H1 (cell line): ENCODE measurements at regions not wholly inside any gene's neighbourhood (a gene's known extent, or its start where the extent isn't known, plus 50 kb on each side); places are given as distances from the start of the nearest gene placed in this dataset.

Source experiments
- CTCF ChIA-PET: fragments of 300-600 bp; sonication (Branson Sonifier 250); formaldehyde crosslinking; loops from one replicate; lab custom pipeline; 2021; ENCODE audit not compliant: partially characterized antibody; lab: Charles Lee
- POLR2A ChIA-PET: fragments of 300-600 bp; sonication (Branson Sonifier 250); formaldehyde crosslinking; loops from one replicate; lab custom pipeline; 2021; ENCODE audit warnings: inconsistent platforms; ENCODE audit not compliant: partially characterized antibody; lab: Charles Lee
- DNase-seq, 2 experiments: peaks; one replicate each; pipeline versions ENCODE4 v3.0.0 to v3.0.0-alpha.2; 2010 to 2022; ENCODE audit warnings: low spot score in 2 of 2, low read depth in 1 of 2, mixed read lengths in 1 of 2
- FAIRE-seq: peaks from 2 replicates; lab custom pipeline; 2011; peaks lifted over from hg19 to GRCh38; lab: Jason Lieb, UNC
- H2AFZ ChIP-seq: 2 replicates; pipeline ENCODE4 v1.8.1; 2012; ENCODE audit warnings: low read length, inconsistent platforms
- H2AK5ac ChIP-seq: 2 replicates; pipeline ENCODE4 v1.6.1; 2013; ENCODE audit warnings: low read depth, low read length
- H2BK120ac ChIP-seq: replicated peaks from 2 replicates; pipeline ENCODE3; 2013; ENCODE audit warnings: low read depth, low read length, inconsistent platforms
- H2BK12ac ChIP-seq: 2 replicates; pipeline ENCODE4 v1.6.1; 2013; ENCODE audit warnings: low read depth, low read length
- H2BK15ac ChIP-seq: 2 replicates; pipeline ENCODE4 v1.6.1; 2013; ENCODE audit warnings: low read length
- H2BK20ac ChIP-seq: 2 replicates; pipeline ENCODE4 v1.6.1; 2013; ENCODE audit warnings: low read length
- H2BK5ac ChIP-seq: 2 replicates; pipeline ENCODE4 v1.6.1; 2013; ENCODE audit warnings: low read depth, low read length
- H3K14ac ChIP-seq: 2 replicates; pipeline ENCODE4 v1.6.1; 2013; ENCODE audit warnings: inconsistent platforms; ENCODE audit not compliant: insufficient read length
- H3K18ac ChIP-seq: 2 replicates; pipeline ENCODE4 v1.6.1; 2013; ENCODE audit warnings: low read length; ENCODE audit errors: extremely low read depth
- H3K23ac ChIP-seq: 2 replicates; pipeline ENCODE4 v1.6.1; 2013; ENCODE audit warnings: inconsistent platforms; ENCODE audit not compliant: insufficient read length
- H3K23me2 ChIP-seq: 2 replicates; pipeline ENCODE4 v1.6.1; 2013; ENCODE audit warnings: low read depth, low read length
- H3K27ac ChIP-seq: 2 replicates; pipeline ENCODE4 v1.6.1; 2011; ENCODE audit warnings: low read depth, low read length, inconsistent platforms
- H3K27me3 ChIP-seq, 4 experiments: replicated peaks in 1 of 4; 1 replicate in 1 of 4; 2 replicates in 3 of 4; pipeline versions ENCODE4 v1.6.1 to v1.8.1; 2011 to 2013; ENCODE audit warnings: low read length in 3 of 4, mild to moderate bottlenecking in 3 of 4, inconsistent platforms in 2 of 4, mixed read lengths in 2 of 4, moderate library complexity in 1 of 4; ENCODE audit not compliant: control insufficient read depth in 3 of 4, insufficient read depth in 3 of 4; ENCODE audit errors: extremely low read depth in 1 of 4
- H3K36me3 ChIP-seq, 4 experiments: 2 replicates each; pipeline versions ENCODE4 v1.6.1 to v1.8.1; 2011 to 2013; ENCODE audit warnings: mild to moderate bottlenecking in 4 of 4, low read length in 3 of 4, moderate library complexity in 2 of 4, control low read depth in 1 of 4, inconsistent platforms in 1 of 4; ENCODE audit not compliant: insufficient read depth in 4 of 4, control insufficient read depth in 2 of 4
- H3K4ac ChIP-seq: replicated peaks from 2 replicates; pipeline ENCODE3; 2013; ENCODE audit warnings: low read length, low read depth, mixed read lengths, inconsistent platforms; ENCODE audit not compliant: insufficient read length
- H3K4me1 ChIP-seq, 4 experiments: replicated peaks in 1 of 4; 1 replicate in 1 of 4; 2 replicates in 3 of 4; pipeline versions ENCODE4 v1.6.1 to v1.8.1; 2011 to 2013; ENCODE audit warnings: low read length in 3 of 4, inconsistent platforms in 2 of 4, mixed read lengths in 1 of 4; ENCODE audit not compliant: insufficient read depth in 4 of 4, control insufficient read depth in 3 of 4
- H3K4me2 ChIP-seq, 2 experiments: 2 replicates each; pipeline versions ENCODE4 v1.6.1 to v1.8.1; 2011 to 2013; ENCODE audit warnings: low read depth in 2 of 2, low read length in 2 of 2, control low read depth in 1 of 2, inconsistent platforms in 1 of 2, mild to moderate bottlenecking in 1 of 2; ENCODE audit not compliant: insufficient read depth in 1 of 2
- H3K4me3 ChIP-seq, 4 experiments: fragments of 200-600, 300-600 bp in 1 of 4; sonication (generic), shearing (Covaris generic), sonication (Bioruptor Twin) in 1 of 4; 2 replicates each; pipeline versions ENCODE4 v1.5.1 to v1.8.1; 2011 to 2016; ENCODE audit warnings: low read length in 4 of 4, low read depth in 3 of 4, control low read depth in 2 of 4, inconsistent platforms in 2 of 4, mild to moderate bottlenecking in 2 of 4, mixed read lengths in 1 of 4, moderate library complexity in 1 of 4; ENCODE audit not compliant: insufficient read depth in 2 of 4; ENCODE audit errors: extremely low read depth in 1 of 4
- H3K56ac ChIP-seq: replicated peaks from 2 replicates; pipeline ENCODE3; 2013; ENCODE audit warnings: low read depth, mild to moderate bottlenecking, mixed read lengths, low read length, inconsistent platforms; ENCODE audit not compliant: insufficient read length
- H3K79me1 ChIP-seq: 2 replicates; pipeline ENCODE4 v1.6.1; 2013; ENCODE audit warnings: low read depth, low read length, control low read depth
- H3K79me2 ChIP-seq, 2 experiments: 2 replicates each; pipeline versions ENCODE4 v1.6.1 to v1.8.1; 2012 to 2013; ENCODE audit warnings: low read length in 2 of 2, mild to moderate bottlenecking in 2 of 2, inconsistent platforms in 1 of 2; ENCODE audit not compliant: insufficient read depth in 2 of 2, control insufficient read depth in 1 of 2
- H3K9ac ChIP-seq, 4 experiments: replicated peaks in 1 of 4; 1 replicate in 1 of 4; 2 replicates in 3 of 4; pipeline versions ENCODE4 v1.6.1 to v1.8.1; 2011 to 2013; ENCODE audit warnings: low read depth in 3 of 4, low read length in 3 of 4, control low read depth in 2 of 4, mild to moderate bottlenecking in 2 of 4, moderate library complexity in 2 of 4, inconsistent platforms in 1 of 4; ENCODE audit errors: extremely low read depth in 1 of 4
- H3K9me3 ChIP-seq, 2 experiments: 2 replicates each; pipeline versions ENCODE4 v1.6.1 to v1.8.1; 2012 to 2013; ENCODE audit warnings: mild to moderate bottlenecking in 2 of 2, moderate library complexity in 2 of 2, control low read depth in 1 of 2, inconsistent platforms in 1 of 2, low read depth in 1 of 2, low read length in 1 of 2, mixed read lengths in 1 of 2; ENCODE audit not compliant: insufficient read depth in 2 of 2
- H4K20me1 ChIP-seq, 2 experiments: replicated peaks in 1 of 2; 2 replicates each; pipeline versions ENCODE3 to v1.8.1; 2011 to 2013; ENCODE audit warnings: inconsistent platforms in 2 of 2, low read length in 2 of 2, mild to moderate bottlenecking in 1 of 2; ENCODE audit not compliant: insufficient read depth in 2 of 2, control insufficient read depth in 1 of 2
- H4K5ac ChIP-seq: 2 replicates; pipeline ENCODE4 v1.6.1; 2013; ENCODE audit warnings: low read length, low read depth, mixed read lengths, inconsistent platforms; ENCODE audit not compliant: insufficient read length
- H4K8ac ChIP-seq: 2 replicates; pipeline ENCODE4 v1.8.0; 2013; ENCODE audit warnings: mild to moderate bottlenecking, moderate library complexity, low read length, inconsistent platforms; ENCODE audit not compliant: insufficient read depth; ENCODE audit errors: extremely low read depth
- H4K91ac ChIP-seq: replicated peaks from 2 replicates; pipeline ENCODE3; 2013; ENCODE audit warnings: low read length, mixed read lengths, inconsistent platforms; ENCODE audit not compliant: insufficient read length
- RFX5 ChIP-seq: IDR thresholded peaks from 2 replicates; pipeline ENCODE4 v1.6.1; 2011; ENCODE audit warnings: low read depth, low read length, improper control_type of control experiment, borderline replicate concordance
- WGBS, 2 experiments: shearing (Covaris generic) in 1 of 2; methylation state at CpG; one replicate each; pipeline versions ENCODE4 v1.1.6 to v1.1.7; 2013 to 2015; ENCODE audit warnings: low lambda C conversion rate in 2 of 2, mixed read lengths in 2 of 2, inconsistent platforms in 1 of 2, low coverage in 1 of 2, missing lambda C conversion rate in 1 of 2; ENCODE audit not compliant: insufficient replicate concordance in 2 of 2, insufficient coverage in 1 of 2, insufficient read length in 1 of 2; ENCODE audit errors: extremely low coverage in 1 of 2, missing lambda C conversion rate in 1 of 2; 5-methylcytosine and 5-hydroxymethylcytosine counted together

- Histone ChIP-seq H4K20me1 (no peaks in the 10 kb centered on the region), H3K56ac (no peak overlapping the region), H2AFZ (no peak overlapping the region), H3K4me2 (no peak overlapping the region), H2BK15ac (no peak overlapping the region), H3K79me2 (no peaks in the 10 kb centered on the region), H3K4ac (no peak overlapping the region), H3K23ac (no peak overlapping the region), H3K27me3 (no peaks in the 10 kb centered on the region), H4K5ac (no peak overlapping the region), H2BK5ac (no peak overlapping the region), H3K18ac (no peak overlapping the region), H3K9ac (no peak overlapping the region), H2BK20ac (no peak overlapping the region), H4K91ac (no peak overlapping the region), H3K36me3 (no peaks in the 10 kb centered on the region), H3K14ac (no peak overlapping the region), H2AK5ac (no peak overlapping the region), H2BK120ac (no peak overlapping the region), H3K9me3 (no peaks in the 10 kb centered on the region), H2BK12ac (no peak overlapping the region), H3K4me1 (no peaks in the 10 kb centered on the region; a peak in 1 of 7 replicates), H3K23me2 (no peaks in the 10 kb centered on the region; the same call in 1 of the 2 replicates), H3K27ac (no peak overlapping the region), H4K8ac (no peak overlapping the region), H3K4me3 (no peak overlapping the region), H3K79me1 (no peaks in the 10 kb centered on the region)
- no peak for TF ChIP-seq RFX5
- WGBS, 2 experiments: 96% methylated on average over 3 of the region's 3 CpGs; no CpG with 5 or more reads in 1 of the 2 experiments
- ChIA-PET POLR2A (no interaction called here), CTCF (interaction anchor here (1.8 kb wide), 1 partner anchor 20 kb away, joined by 5 read pairs; no protein-coding TSS in a partner anchor)
- FAIRE-seq: no peak
- DNase-seq: no peak
Observed at GRCh38 chr2:145023334-145023934, 503.5 kb upstream of the ZEB2 start.
